HG02623 (cell line): ENCODE measurements at regions not wholly inside any gene's neighbourhood (a gene's known extent, or its start where the extent isn't known, plus 50 kb on each side); places are given as distances from the start of the nearest gene placed in this dataset.

Experiments
- ATAC-seq: cut with Tn5 transposase; IDR thresholded peaks from one replicate; pipeline ENCODE4 v1.9.1; 2021; ENCODE audit warnings: moderate library complexity; ENCODE audit not compliant: unreplicated experiment

- no peak for ATAC-seq
Observed at GRCh38 chr16:79408355-79408754, 192.2 kb downstream of the MAF start.

- ATAC-seq: no peak
Observed at GRCh38 chr16:79407461-79408135, 192.9 kb downstream of the MAF start.

DNA sequence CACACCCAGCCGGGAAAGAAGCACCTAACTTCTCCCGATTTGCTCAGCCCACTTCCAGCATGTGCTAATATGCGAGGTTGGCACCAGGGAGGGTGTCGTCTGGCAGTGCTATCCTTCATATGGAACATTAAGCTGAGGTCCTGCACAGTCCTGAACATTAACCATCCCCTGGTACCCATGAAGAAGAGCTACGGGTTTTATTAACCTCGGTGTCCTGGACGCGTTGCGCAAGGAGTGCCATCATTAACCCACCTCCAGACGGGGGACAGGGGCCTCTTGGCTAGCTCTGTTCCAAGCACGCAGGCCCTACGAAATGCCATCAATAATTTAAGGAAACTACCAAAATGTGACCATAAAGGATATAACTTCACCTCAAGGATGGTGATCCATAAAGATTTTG is 193.5 kb downstream of the MAF start:
- ATAC-seq: no peak

DNA sequence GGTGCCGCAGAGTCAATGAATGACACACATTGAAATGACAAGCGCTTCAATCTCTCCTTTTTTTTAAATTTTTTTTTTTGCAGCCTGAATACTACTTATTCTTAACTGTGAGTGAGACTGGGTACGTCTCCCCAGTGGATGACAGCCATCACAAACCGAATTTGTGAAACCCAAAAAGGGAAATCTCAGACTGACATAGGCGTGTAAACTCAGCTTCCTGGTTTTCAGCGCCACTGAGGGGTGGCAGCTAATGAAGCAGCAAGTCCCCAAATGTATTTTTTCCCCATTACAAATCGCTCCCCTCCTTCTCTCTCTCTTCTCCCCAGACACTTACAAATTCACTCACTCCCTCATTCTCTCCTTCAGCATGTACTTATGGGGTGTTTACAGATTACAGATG is 196.0 kb downstream of the MAF start:
- ATAC-seq: no peak

GRCh38 chr16:79403534-79403933 is 197.0 kb downstream of the MAF start:
- ATAC-seq: no peak

GRCh38 chr16:79402920-79403319 is 197.6 kb downstream of the MAF start:
- ATAC-seq: no peak

GRCh38 chr16:79402356-79402755 is 198.2 kb downstream of the MAF start:
- ATAC-seq: no peak

- ATAC-seq: no peak
Observed at GRCh38 chr16:79401782-79402181, 198.8 kb downstream of the MAF start.

GRCh38 chr16:79401157-79401556 is 199.4 kb downstream of the MAF start:
- no peak for ATAC-seq

- no peak for ATAC-seq
Observed at GRCh38 chr16:79400462-79401149, 199.9 kb downstream of the MAF start.

DNA sequence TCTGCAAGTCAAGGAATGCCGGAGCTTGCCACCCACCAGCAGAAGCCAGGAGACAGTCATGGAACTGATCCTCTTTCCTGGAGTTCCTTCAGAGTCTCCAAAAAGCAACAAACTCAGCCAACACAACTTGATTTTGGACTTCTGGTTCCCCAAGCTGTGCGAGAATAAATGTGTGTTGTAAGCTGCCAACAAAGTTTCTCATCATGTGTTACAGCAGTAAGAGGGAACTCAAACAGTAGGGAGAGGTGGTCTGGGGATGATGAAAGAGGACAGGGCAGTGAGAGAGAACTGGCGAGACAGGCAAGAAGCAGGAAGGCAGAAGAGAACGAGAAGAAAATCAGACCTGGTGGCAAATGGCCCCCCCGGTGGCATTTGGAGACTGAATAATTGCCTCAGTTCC is 204.9 kb downstream of the MAF start:
- no peak for ATAC-seq

DNA sequence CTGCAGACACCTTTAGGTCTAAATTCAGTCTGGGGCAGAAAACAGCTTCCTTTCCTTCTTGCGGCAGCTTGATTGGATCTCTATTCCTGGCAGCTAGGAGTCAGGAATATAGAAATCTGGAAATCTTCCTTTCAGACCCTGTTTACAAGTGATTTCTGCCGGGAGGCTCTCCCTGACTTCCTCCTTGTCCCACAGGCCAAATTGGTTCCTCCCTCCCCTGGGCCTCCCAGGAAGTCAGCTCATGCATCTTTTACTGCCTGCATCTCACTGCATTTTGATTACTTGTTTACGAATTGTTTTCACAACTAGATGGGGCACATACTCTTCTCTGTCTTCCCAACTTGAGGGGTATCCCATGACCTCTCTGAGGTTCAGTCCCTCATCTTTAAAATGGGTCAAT is 206.3 kb downstream of the MAF start:
- no peak for ATAC-seq

GRCh38 chr16:79393564-79393963 is 207.0 kb downstream of the MAF start:
- ATAC-seq: no peak

DNA sequence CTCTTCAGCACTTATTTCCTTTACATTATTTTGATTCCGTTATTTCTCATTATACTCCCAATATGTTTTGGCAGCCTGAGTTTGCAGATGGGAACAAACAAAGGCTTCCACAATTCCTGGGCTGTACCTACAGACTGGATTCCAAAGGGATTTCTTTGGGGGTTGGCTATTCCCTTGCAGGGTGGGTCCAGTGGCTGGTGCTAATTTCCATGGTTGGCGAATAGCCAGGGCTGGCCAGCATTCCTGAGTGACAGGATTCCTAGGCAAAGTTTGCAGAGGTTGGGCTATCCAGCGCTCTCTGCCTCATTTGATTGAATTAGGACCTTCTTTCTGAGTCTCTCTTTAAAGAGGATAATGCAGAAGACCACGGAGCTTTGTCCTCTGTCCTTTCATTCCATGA is 207.4 kb downstream of the MAF start:
- ATAC-seq: no peak

DNA sequence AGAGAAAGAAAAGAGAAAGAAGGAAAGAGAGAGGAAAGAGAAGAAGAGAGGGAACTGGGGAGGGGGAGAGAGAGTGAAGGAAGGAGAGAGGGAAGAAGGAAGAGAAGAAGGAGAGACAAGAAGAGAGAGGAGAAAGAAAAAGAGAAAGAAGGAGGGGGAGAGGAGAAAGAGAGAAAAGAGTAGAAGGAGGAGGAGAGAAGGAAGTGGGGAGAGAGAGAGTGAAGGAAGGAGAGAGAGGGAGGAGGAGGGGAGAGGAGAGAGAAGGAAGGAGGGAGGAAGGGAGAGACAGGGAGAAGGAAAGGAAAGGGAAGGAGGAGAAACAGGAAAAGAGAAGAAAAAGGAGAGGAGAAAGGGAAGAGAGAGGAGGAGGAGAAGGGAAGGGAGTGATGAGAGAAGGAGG is 208.5 kb downstream of the MAF start:
- ATAC-seq: no peak

DNA sequence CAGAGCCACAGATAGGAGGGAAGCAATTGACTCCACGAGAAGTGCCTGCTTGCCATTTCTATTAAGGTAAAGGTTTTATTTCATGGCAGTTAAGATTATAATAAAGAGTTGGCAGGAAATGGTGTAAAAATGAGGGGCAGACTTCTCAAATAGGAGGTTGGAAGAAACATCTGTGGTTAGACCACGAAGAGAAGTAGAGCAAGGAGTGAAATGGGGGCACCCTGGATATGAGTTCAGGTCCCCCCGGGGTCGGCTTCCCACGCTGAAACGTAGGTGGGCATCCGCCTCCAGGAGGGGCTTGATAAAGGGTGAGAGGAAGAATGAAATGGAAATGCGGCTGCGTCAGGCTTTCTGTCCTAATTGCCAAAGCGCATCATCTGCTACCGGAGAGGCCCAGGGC is 209.1 kb downstream of the MAF start:
- no peak for ATAC-seq

DNA sequence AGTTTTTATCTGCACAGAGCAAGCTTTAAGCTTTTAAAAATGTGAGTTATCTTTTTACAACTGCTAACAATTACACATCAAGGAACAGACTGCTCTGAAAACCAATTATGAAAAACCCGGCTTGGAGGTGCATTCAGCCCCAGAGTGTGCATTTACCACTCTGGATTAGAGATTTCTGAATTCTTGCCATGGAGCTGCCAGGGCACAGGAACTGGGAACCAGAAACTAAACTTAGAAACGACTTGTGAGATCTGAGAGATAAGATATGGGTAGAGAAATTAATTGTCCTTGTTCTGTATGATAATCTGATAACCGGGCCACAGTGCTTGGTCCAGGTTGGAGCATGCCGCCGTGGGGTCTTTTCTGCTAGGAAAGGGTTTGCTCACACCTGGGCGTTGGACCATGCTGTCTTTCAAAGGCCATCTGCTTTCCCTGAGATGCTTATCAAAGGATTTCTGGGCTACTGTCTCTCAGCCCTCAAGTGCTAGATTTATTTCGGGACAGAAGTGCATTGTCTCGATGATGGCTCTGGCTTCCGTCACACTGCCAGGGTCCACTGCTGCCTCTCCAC is 210.0 kb downstream of the MAF start:
- ATAC-seq: no peak

- ATAC-seq: no peak
Observed at GRCh38 chr16:79388396-79388795, 212.1 kb downstream of the MAF start.

DNA sequence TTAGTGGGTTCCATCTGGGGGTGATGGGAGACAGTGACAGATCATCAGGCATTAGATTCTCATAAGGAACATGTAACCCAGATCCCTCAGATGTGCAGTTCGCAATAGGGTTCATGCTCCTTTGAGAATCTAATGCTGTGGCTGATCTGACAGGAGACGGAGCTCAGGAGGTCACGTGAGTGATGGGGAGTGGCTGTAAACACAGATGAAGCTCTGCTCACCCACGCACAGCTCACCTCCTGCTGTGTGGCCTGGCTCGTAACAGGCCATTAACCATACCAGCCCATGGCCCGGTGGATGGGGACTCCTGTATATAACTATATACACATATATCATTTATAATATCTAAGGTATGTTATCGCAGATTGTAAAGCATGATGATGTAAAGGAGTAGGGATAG is 214.2 kb downstream of the MAF start:
- no peak for ATAC-seq

DNA sequence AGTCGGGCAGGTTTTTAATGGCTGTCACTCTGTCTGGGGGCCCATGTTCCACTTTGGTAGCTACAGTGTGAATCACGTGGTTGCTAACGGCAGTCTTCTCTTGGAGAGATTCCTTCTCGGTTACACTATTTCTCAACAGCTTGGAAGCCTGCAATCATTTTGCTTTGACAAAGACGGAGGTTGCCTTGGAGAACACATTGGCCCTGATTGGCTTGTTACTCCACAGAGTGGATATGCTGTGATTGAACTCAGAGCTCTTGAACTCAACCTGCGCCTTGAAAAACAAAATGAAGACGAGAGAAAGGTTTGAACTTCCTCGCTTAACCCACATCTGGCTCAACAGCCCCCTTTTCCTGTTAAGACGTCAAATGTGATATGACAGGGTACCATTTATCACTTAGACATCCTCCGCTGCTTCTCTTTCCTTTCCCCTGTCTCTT is 218.9 kb downstream of the MAF start:
- no peak for ATAC-seq

GRCh38 chr16:79380995-79381602 is 219.4 kb downstream of the MAF start:
- no peak for ATAC-seq

DNA sequence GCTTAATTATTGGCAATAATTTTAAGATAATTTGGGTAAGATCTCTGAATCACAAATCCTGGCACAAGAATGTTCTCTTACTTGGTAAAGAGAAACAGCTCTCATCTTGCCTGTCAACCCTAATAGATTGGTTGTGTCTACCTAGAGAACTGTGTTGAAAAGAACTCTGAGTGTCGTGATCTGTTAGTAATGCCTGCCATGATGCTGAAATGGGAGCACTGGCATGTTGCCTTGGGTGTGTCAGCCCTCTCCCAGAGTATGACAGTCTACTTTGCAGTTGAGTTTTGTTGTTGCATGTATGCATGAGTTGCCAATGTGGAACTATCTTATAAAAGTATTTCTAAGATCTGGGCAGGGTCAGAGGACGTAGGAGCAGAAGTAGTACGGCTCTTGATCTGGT is 221.4 kb downstream of the MAF start:
- ATAC-seq: no peak
